SIG-M5 (cell line): ENCODE measurements at regions not wholly inside any gene's neighbourhood (a gene's known extent, or its start where the extent isn't known, plus 50 kb on each side); places are given as distances from the start of the nearest gene placed in this dataset.

Experiments
- DNase-seq: peaks from one replicate; lab custom pipeline; 2025; lab: John Stamatoyannopoulos, UW

DNA sequence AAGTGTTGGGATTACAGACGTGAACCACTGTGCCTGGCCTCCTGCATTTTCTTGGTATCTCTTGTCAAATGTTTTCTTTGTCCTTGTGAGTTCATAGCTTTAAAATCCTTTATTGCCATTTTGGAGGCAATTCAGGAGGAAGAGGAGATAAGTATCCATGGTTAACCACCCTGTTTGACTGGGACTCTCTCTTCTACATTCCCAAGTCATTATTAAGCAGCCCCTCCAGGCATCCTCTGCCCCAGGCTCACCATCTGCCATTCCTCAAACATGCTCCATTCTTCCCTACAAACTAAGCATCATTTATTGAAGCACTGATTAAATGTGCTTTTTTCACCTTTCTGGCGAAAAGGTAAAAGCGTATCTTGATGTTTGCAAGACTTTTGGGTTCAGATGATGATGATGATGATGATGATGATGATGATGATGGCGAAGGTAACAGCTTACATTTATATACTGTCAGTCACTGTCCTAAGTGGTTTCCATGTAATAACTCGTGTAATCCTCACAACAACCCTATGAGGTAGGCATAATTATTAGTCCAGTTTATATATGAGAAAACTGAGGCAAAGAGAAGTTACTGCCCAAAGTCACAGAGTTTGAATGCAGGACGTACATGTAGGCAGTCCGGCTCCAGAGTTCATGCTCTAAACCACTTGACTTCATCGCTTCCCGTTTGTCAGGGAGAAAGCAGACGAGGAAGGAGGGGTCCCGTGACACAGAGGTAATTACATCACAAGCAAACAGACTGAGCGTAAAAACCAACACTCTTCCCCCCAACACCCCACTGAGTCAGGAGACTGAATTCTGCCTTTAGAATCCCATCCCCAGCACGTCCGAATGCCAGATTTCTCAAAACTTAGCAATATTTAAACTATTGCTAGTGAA is 69.7 kb upstream of the ACKR3 start:
- no peak for DNase-seq

DNA sequence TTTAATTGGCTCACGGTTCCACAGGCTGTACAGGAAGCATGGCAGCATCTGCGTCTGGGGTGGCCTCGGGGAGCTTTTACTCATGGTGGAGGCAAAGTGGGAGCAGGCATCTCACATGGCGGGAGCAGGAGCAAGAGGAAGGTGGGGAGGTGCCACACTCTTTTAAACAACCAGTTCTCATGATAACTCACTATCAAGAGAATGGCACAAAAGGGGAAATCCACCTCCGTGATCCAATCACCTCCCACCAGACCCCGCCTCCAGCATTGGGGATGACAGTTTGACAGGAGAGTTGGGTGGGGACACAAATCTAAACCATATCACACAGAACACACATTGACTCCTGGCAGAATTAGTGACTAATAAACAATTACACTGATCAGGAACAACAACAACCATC is 68.6 kb upstream of the ACKR3 start:
- no peak for DNase-seq

DNA sequence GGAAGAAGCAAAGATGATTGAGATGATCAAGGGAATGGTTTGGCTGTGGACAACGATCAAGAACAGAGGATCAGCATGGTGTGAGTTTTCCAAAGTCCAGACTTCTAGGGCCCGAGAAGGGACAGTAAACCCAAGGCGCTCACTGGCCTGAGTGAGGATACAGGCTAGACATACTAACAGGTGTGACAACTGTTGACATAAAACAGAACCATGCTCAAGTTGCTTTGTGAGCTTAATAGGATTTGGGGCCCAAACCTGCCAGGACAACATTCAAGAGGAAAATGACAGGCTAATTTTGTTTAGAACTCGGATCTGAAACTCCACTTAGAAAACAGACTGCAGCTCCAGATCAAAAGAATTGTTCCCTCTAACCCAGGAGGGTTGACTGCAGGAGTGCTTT is 68.1 kb upstream of the ACKR3 start:
- no peak for DNase-seq

DNA sequence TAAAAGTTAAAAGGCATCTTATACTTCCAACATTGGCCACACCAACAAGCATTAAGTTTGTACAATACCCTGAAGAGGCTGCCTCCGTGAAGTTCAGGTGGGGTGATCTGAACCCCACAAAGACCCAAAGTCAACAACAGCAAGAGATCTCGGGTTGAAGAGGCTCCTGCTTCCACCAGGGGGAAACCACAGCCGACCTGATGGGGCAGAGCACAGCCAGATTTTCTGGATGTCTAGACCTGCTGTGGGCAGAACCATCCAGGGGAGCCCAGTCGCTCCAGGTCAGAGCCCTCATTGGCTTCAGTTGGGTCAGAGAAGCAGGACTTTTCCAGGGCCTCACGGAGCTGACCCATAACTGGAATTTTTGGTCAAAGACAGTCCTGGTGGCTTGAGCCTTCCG is 66.5 kb upstream of the ACKR3 start:
- DNase-seq, result no peak

DNA sequence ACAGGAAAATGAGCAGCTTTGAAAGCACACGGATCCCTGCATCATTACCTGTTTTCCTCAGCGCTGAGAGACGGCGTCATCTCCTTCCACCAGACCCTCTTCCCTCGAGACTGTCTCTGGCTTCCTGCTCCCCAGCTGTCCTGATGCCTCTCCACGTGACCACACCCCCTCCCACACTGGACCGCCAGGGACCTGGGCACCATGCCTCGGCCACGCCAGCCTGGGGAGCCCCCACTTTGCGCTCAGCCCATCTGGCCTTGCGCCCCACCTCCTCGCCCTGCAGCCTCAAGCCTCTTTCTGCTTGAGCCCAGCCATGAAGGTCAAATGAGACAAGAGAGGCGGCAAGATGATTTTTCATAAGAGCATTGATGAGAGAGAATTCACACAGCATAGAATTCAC is 66.0 kb upstream of the ACKR3 start:
- DNase-seq, result no peak

DNA sequence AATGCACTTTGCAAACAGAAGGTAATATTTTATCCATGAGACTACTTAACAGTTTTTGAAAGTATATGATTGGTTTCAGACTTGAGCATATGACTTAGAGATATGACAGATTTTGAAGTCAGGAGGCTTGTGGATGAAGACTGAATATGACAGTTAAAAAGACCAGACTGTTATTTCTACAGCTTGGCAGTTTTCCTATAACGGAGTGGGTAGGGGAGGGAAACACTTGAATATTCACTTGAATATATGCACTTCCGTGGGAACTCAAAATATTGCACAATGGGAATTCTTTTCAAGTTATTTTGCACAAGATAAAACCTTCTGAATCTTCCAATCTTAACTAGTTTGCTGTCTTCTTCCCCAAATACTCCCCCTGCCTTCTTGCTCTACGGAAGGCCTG is 64.6 kb upstream of the ACKR3 start:
- no peak for DNase-seq

DNA sequence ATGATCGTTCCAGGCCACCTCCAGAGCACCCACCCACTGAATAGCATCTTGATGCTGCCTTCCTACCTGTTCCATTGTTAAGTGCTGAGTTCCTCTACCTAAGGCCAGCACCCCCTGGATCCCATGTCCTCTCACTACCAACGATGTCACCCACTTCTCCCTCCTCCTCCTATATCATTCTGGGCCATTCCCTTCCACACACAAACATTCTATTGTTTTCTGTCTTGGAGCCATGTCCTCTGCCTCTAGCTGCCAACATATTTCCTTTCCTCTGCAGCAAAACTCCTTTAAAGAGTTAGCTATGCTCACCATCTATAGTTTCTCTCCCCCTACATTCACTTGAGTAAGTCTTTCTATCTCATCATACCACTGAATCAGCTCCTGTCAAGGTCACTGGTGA is 64.0 kb upstream of the ACKR3 start:
- DNase-seq, result no peak

DNA sequence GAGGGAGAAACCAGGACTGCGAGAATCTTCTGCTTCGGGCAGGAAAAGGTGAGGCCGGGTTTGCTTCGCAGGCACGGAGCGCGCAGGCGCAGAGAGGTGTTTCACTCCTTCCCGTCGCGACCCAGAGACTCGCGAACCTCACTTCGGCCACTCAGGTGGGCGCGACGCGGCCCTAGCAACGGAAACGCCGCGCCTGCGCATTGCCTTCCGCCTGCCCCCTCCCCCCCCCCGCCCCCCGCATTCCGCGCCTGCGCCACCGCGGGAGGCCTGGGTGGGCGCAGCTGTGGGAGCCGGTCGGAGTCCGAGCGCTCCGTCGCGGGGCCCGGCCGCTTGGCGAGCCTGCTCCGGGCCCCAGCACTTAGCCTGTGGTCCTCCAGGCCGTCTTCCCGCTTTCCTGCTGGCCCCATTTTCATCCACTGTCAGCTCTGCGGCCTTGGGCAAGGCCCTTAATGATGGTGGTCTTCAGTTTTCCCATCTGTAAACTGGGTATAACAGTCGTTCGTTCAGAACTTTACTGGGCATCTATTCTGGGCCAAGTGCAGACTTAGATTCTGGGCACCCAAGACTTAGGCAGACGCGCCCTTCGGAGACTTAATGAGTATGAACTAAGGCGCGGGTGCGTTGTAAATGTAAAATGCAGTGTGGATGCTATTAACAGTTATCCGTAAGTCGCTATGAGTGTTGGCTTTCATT is 62.1 kb upstream of the ACKR3 start:
- no peak for DNase-seq

DNA sequence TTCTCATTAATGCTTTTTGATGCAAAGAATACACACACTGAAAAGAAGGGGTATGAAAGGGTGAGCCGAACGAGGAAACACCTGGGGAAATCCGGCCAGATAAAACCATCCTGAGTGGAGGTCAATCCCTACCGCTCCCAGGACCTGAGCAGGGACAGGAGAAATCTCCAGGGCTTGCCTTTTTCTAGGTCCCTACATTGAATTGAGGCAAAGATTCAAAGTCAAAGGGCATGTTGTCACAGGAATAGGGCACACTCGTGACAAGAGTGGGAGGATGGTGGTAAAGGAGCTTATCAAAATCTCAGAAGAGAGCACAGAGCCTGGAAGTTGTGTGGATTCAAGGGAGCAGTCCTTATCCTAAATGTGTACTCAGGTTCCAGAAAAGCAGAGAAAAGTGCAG is 61.2 kb upstream of the ACKR3 start:
- no peak for DNase-seq

DNA sequence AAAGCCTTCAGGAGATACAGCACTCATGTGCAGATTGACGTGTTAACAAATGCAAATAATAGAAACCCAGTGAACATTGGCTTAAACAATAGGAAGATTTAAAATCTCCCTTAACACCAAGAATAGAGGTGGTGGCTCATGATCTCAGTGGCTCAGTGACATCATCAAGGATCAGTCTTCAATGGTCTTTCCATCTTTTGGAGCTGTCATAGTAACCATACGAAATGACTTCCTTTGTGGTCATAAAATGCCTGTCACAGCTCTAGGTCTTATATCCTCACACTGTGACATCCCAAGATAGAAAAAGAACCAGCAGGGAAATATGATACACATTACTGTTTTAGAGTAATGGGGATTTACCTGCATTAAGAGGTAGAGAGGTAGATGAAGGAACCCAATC is 59.6 kb upstream of the ACKR3 start:
- DNase-seq, result no peak

DNA sequence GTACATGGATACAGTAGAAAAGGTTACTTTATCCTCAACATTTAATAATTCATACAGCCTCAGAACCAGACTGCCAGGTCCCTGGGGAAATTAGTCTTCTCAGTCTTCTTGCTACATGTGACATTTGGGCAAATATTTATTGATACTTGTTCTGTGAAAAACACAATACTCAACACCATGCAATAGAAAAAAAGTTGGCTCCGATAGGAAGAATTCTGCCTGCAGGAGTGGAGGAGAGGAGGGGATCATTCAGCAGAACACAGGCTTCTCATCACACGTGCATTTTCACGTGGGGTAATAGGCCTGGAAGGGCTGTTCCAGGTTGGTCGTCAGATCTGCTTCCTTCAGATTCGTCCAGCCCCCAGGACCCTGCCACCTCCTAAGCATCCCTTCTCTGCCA is 58.4 kb upstream of the ACKR3 start:
- DNase-seq, result no peak

DNA sequence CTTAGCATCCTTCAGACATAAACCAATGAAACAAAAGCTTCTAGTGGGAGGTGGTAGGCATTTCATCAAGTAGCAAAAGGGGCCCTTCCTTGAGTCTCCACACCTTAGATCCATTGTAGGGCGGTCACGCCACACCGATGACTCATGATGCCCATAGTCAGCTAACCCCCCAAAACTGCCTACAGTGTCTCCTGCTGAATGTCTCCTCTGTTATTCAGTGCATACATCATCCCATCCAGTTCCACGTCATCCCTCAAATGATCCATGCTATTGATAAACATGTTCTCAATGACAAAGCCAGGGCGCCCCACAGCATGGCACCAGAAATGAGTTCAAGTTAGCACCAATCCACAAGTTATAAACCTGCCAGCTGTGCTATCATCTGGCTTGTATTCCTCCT is 57.4 kb upstream of the ACKR3 start:
- no peak for DNase-seq

DNA sequence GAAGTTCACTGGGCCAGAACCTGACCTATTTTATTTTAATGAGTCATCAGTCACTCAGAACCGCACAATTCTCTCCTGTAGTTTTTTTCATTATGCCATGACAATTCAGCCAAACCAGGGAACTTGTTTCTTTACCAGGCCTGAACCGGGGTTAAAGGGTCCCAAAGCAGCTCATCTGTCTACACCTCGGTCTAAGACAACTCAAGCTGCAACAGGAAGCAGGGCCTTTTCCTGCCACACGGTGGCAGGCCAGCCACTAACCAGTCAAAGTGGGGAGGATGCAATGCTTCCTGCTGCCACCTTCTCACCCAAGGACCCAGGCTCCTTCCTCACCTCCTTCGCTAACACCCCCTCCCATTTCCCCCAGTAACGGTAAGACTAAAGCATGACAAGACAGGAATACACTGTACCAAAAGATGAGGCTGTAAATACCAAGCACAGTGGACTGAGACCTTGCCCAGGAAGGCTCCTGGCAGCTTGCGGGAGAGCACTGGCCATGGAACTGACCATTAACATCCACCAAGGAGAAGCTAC is 56.7 kb upstream of the ACKR3 start:
- no peak for DNase-seq

DNA sequence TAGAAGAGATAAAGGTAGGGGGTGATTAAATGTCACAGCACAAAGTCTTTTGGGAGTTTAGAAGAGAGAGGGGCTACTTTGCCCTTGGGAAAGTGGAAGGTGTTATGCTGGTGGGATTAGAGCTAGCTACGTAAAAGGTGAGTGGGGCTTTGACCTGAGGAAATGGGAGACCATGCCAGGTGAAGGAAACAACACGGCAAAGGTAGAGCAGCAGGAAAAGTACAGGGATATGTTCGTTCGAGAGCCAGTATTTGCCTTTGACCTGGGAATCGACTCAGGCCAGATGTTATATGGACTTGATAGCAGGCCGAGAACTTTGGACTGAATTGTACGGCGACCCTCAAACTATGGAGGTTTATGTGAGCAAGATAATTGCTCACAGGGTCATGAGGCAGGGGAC is 55.7 kb upstream of the ACKR3 start:
- no peak for DNase-seq

DNA sequence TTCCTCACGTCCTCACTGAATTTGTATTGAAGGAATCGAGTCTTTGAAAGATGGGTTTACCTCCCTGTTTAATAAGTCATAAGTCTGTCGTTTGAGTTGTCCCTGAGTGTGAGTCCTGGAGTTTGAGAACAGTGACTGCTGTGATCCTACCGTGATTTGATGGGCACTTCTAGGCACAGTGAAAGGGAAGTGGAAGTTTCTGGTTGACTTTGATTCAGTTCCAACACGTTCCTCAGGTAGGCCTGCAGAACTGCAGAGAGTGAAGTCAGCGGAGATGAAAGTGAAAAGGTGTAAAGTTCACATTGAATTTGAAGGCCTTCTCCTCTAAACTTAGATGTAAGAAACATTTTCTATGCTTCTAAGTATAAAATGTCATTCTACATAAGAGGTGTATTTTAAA is 52.9 kb upstream of the ACKR3 start:
- no peak for DNase-seq

DNA sequence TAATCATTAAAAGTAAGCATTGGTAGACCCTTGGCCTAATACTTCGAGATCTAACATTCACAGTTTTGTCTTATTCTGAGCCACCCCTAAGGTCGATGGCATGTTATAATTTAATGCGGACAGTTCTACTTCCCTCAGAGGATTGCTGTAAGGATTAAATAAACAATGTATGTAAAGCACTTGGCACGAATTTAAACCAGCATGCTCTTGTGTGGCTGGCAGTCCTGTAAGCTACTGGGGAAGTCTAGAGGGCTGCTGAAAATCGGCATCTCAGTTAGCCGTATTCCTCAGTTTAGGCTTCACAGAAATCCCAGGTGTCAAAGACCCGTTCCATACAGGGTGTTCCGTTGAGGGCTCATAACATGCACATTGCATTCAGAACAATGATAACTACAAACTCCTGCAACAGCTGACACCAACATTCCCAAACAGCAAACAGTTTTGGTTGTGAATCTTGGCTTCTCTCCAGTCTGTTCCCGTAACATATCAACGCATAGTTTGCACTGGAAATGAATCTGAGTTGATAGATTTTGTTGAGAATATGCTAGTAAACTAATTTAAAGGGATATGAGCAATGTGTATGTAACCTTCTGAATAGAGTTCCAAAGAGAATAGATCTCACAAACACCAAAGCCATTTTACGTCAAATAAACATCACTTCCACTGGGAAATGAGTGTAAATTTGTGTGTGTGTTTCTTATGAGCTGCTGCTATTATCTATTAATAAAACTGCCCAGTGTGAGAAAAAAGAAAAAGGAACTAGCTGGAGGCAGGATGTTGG is 52.2 kb upstream of the ACKR3 start:
- DNase-seq, result no peak
